Cardiac fibroblast (primary cell): ENCODE measurements at regions not wholly inside any gene's neighbourhood (a gene's known extent, or its start where the extent isn't known, plus 50 kb on each side); places are given as distances from the start of the nearest gene placed in this dataset.
A peak's percentile ranks its signal among the peaks of the same experiment; 100 is the strongest.

Source experiments
- DNase-seq, 2 donors: peaks; one replicate each; pipeline versions ENCODE4 v3.0.0 to v3.0.0-alpha.2; 2010; ENCODE audit warnings: low read depth in 2 of 2
- H3K4me3 ChIP-seq, 2 donors: replicated peaks in 1 of 2; 1 replicate in 1 of 2; 2 replicates in 1 of 2; pipeline ENCODE4 v1.5.1; 2011; ENCODE audit warnings: low read depth in 2 of 2, low read length in 2 of 2, mild to moderate bottlenecking in 2 of 2, moderate library complexity in 1 of 2
- CTCF ChIP-seq: IDR thresholded peaks from one replicate; pipeline ENCODE4 v1.5.1; 2011; ENCODE audit warnings: low read depth, mild to moderate bottlenecking, low read length, inconsistent platforms

DNA sequence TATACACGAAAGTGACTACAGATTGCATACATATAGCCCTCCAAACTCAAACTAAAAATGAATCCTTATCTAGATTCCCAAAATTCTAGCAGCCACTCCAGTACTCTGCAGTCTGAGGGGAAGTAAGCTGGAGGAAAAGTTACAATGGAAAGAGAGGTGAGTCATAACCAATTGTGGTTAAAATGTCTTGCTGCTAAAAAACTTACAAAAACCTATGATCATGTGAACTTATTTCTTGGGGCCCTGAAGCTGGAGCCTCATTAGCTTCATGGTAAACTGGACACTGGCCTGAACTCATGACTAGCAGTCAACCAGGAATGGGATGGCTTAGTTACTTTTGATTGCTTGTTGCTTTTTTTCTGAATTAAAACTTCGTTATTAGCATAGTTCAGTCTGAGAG lies 175.9 kb downstream of the SLC4A3 start:
- H3K4me3 ChIP-seq = no peak overlapping the region
- DNase-seq = peak; percentile 1 to 3
- TF ChIP-seq CTCF = no peak

DNA sequence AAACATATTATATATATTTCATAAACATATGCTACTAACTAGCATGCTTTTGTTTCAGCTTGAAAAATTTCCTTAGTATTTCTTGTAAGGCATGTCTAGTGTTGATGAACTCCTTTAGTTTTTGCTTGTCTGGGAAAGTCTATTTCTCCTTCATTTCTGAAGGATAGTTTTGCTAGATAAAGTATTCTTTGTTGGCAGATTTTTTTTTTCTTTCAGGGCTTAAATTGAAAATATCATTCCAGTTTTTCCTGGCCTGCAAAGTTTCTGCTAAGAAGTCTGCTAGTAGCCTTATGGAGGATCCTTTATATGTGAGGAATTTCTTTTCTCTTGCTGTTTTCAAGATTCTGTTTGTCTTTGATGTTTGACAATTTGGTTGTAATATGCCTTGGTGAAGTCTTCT lies 183.5 kb downstream of the SLC4A3 start:
- no peak overlapping the region for H3K4me3 ChIP-seq
- no peak for DNase-seq
- no peak for TF ChIP-seq CTCF

DNA sequence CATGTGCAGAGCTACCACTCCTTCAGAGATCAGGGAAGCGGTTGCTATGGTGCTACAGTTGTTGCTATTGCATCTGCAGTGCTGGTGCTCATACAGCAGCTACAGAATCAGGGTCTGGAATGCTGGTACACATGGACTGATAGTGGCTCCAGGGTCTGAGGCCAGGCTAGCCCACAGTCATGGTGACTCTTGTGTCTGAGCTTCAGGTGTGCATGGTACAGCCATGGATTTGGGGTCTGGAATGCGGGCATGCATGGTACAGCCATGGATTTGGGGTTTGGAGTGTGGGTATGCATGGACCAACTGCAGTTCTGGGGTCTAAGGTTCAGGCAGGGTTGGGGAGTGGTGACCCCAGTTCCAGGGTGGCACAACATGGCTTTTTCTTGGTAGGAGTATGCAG lies 185.2 kb downstream of the SLC4A3 start:
- H3K4me3 ChIP-seq = no peak overlapping the region
- no peak for DNase-seq
- no peak for TF ChIP-seq CTCF

DNA sequence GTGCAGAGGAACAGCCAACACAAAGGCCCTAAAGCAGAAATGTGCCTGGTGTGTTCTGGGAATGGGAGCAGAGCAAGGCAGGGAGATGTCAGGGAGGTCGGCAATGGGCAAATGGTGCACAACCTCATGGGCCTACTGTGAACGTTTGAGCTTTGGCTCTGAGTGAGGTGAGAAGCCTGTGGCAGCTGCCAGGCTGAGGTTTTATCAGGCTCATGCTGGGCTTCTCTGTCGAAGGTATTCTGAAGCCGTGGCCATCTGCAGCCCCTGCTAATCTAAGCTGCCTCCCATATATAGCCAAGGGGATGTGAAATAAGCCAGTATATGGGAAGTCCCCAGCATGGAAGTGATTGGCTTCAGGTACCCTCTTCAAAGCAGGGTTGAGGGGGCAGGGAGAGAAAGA lies 193.3 kb downstream of the SLC4A3 start:
- H3K4me3 ChIP-seq = no peak overlapping the region
- no peak for TF ChIP-seq CTCF
- no peak for DNase-seq

DNA sequence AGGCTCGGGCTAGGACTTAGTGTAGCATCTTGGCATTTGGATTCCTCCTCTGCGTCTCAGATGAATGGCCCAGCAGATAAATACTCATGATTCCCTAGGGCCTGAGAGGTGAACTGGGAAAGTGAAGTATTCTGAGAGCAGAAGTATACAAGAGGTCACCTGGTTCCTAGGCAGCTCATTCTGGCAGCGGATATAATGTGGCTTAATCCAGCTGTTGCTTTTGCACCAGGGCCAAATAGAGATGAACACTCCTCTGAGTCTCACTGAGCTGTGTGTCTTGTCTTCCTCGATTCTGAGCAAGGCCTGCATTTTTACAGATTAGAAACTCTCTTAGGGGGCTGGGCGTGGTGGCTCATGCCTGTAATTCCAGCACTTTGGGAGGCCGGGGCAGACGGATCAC lies 196.1 kb downstream of the SLC4A3 start:
- no peak for TF ChIP-seq CTCF
- no peak overlapping the region for H3K4me3 ChIP-seq
- no peak for DNase-seq

GRCh38 chr2:219824996-219825395 lies 197.6 kb downstream of the SLC4A3 start:
- H3K4me3 ChIP-seq = no peak overlapping the region
- no peak for DNase-seq
- TF ChIP-seq CTCF = no peak

DNA sequence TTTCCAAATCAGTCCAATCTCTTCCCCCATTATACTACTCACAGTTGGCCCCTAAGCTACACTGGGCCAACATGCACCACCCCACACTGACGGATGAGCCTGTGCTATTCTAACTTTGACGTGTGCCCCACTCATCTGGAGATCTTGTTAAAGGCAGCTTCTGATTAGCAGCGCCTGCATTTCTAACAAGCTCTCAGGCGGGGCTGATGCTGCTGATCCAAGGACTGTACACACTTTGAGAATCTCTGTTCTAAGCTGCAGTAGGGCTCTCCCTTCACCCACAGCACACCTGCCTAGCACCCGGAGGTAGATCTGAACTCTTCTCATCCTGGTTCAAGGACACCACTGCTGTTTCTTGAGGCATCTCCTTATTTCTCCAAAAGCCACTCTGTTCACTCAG lies 200.7 kb downstream of the SLC4A3 start:
- DNase-seq = no peak
- TF ChIP-seq CTCF = no peak
- H3K4me3 ChIP-seq = no peak overlapping the region
